HepG2 (cell line): ENCODE measurements at regions not wholly inside any gene's neighbourhood (a gene's known extent, or its start where the extent isn't known, plus 50 kb on each side); places are given as distances from the start of the nearest gene placed in this dataset.

Experiments
- ATAC-seq: fragments of 200-7000 bp; cut with Tn5 transposase; 3 replicates; pipeline ENCODE4 v1.9.1; 2020; ENCODE audit warnings: mild to moderate bottlenecking, moderate library complexity
- BruUV-seq: library from RNA; stranded (reverse); fragments of 400-500 nt; replicated peaks from 2 replicates; lab custom pipeline; 2021; lab: Mats Ljungman, UMichigan
- CTCF ChIA-PET: fragments of 300-600 bp; formaldehyde crosslinking; extraction: SDS; loops from one replicate; lab custom pipeline; 2021; ENCODE audit warnings: low total read pairs, inconsistent platforms, low intra/inter-chr PET ratio; lab: Yijun Ruan, JAX
- POLR2A ChIA-PET: fragments of 350-600 bp; sonication (Branson Sonifier 250); formaldehyde crosslinking; loops from one replicate; lab custom pipeline; 2020; ENCODE audit warnings: antibody characterized with exemption, inconsistent platforms; lab: Yijun Ruan, JAX
- DNase-seq: peaks from one replicate; pipeline ENCODE4 v3.0.0-alpha.2; 2015; ENCODE audit warnings: low spot score
- FAIRE-seq: peaks from 3 replicates; lab custom pipeline; 2011; peaks lifted over from hg19 to GRCh38; lab: Jason Lieb, UNC
- H2AFZ ChIP-seq: one replicate; pipeline ENCODE4 v1.6.1; 2011; ENCODE audit warnings: low read length, inconsistent platforms
- H3K27ac ChIP-seq: fragments of 300-600 bp; 3 replicates; pipeline ENCODE4 v1.8.0; 2011; ENCODE audit warnings: mixed run types, mild to moderate bottlenecking, mixed read lengths, low read length, inconsistent platforms; ENCODE audit not compliant: insufficient read depth; ENCODE audit errors: extremely low read length
- H3K27me3 ChIP-seq, 2 experiments: fragments of 200-600 bp in 1 of 2; 2 replicates in 1 of 2; 3 replicates in 1 of 2; pipeline versions ENCODE4 v1.6.0 to v1.8.0; 2011; ENCODE audit warnings: low read length in 2 of 2, mild to moderate bottlenecking in 2 of 2, moderate library complexity in 2 of 2, inconsistent platforms in 1 of 2; ENCODE audit not compliant: insufficient read depth in 2 of 2, control insufficient read depth in 1 of 2
- H3K36me3 ChIP-seq, 2 experiments: fragments of 200-600 bp in 1 of 2; replicated peaks in 1 of 2; 2 replicates in 1 of 2; 3 replicates in 1 of 2; pipeline versions ENCODE4 v1.5.1 to v1.8.0; 2011; ENCODE audit warnings: low read length in 2 of 2, inconsistent platforms in 1 of 2; ENCODE audit not compliant: insufficient read depth in 2 of 2, control insufficient read depth in 1 of 2
- H3K4me1 ChIP-seq: 2 replicates; pipeline ENCODE4 v1.5.1; 2012; ENCODE audit warnings: low read length, inconsistent platforms; ENCODE audit not compliant: insufficient read depth
- H3K4me2 ChIP-seq: 2 replicates; pipeline ENCODE4 v1.6.0; 2011; ENCODE audit warnings: low read depth, low read length, inconsistent platforms
- H3K4me3 ChIP-seq, 3 experiments: fragments of 200-600 bp in 1 of 3; sonication (generic), shearing (Covaris generic) in 1 of 3; replicated peaks in 1 of 3; 2 replicates each; pipeline ENCODE4 v1.5.1; 2011 to 2016; ENCODE audit warnings: low read length in 3 of 3, inconsistent platforms in 2 of 3, low read depth in 2 of 3, mild to moderate bottlenecking in 2 of 3, control low read depth in 1 of 3, mixed read lengths in 1 of 3; ENCODE audit not compliant: insufficient read depth in 1 of 3
- H3K79me2 ChIP-seq: one replicate; pipeline ENCODE4 v1.6.1; 2011; ENCODE audit warnings: low read length, inconsistent platforms; ENCODE audit not compliant: insufficient read depth
- H3K9ac ChIP-seq: 2 replicates; pipeline ENCODE4 v1.6.0; 2011; ENCODE audit warnings: mild to moderate bottlenecking, low read depth, low read length, inconsistent platforms; ENCODE audit not compliant: insufficient read depth
- H3K9me3 ChIP-seq: 2 replicates; pipeline ENCODE4 v1.5.1; 2012; ENCODE audit warnings: mild to moderate bottlenecking, low read length
- H4K20me1 ChIP-seq: 2 replicates; pipeline ENCODE4 v1.6.0; 2011; ENCODE audit warnings: inconsistent platforms, mild to moderate bottlenecking, low read length, moderate library complexity; ENCODE audit not compliant: insufficient read depth
- EED ChIP-seq: sonication (generic); formaldehyde crosslinking; IDR thresholded peaks from 2 replicates; pipeline ENCODE4 v1.5.0; 2020; ENCODE audit warnings: mild to moderate bottlenecking, missing genetic modification reagents
- IKZF5 ChIP-seq: IDR thresholded peaks from 2 replicates; pipeline ENCODE4 v1.6.1; 2018; ENCODE audit warnings: missing genetic modification reagents, mild to moderate bottlenecking, missing compliant biosample characterization
- NFE2L1 ChIP-seq: sonication (generic); formaldehyde crosslinking; IDR thresholded peaks from 2 replicates; pipeline ENCODE4 v1.4.0; 2020; ENCODE audit warnings: missing genetic modification reagents, mild to moderate bottlenecking, borderline replicate concordance
- SMAD9 ChIP-seq: sonication (generic); formaldehyde crosslinking; IDR thresholded peaks from 2 replicates; pipeline ENCODE4 v1.5.1; 2020; ENCODE audit warnings: mild to moderate bottlenecking, missing genetic modification reagents
- SNAPC4 ChIP-seq: sonication (generic); formaldehyde crosslinking; IDR thresholded peaks from 2 replicates; pipeline ENCODE4 v1.4.0; 2020; ENCODE audit warnings: mild to moderate bottlenecking, missing genetic modification reagents
- YY1 ChIP-seq: IDR thresholded peaks from 2 replicates; pipeline ENCODE4 v1.6.1; 2011; ENCODE audit warnings: low read length, low read depth, moderate library complexity, mild to moderate bottlenecking; ENCODE audit not compliant: insufficient read depth, insufficient replicate concordance
- ZNF34 ChIP-seq: sonication (generic); formaldehyde crosslinking; IDR thresholded peaks from 2 replicates; pipeline ENCODE4 v1.4.0; 2020; ENCODE audit warnings: mild to moderate bottlenecking, missing genetic modification reagents, borderline replicate concordance
- ZNF567 ChIP-seq: sonication (generic); formaldehyde crosslinking; IDR thresholded peaks from 2 replicates; pipeline ENCODE4 v1.8.1; 2023; ENCODE audit warnings: mild to moderate bottlenecking, missing genetic modification reagents, borderline replicate concordance
- ZNF674 ChIP-seq: sonication (generic); formaldehyde crosslinking; IDR thresholded peaks from 2 replicates; pipeline ENCODE4 v1.5.0; 2020; ENCODE audit warnings: low read depth, mild to moderate bottlenecking, missing genetic modification reagents
- ZNF7 ChIP-seq: IDR thresholded peaks from 2 replicates; pipeline ENCODE4 v1.6.1; 2016; ENCODE audit warnings: missing biosample characterization, missing genetic modification reagents
- WGBS: methylation state at CpG from one replicate; pipeline ENCODE4 v1.1.6; 2017; ENCODE audit warnings: low lambda C conversion rate; 5-methylcytosine and 5-hydroxymethylcytosine counted together
- in situ Hi-C: cut with HindIII; loops from 2 replicates; pipeline ENCODE4 v1.10.0; 2017; ENCODE audit warnings: low pct_unique_long_range_greater_than_20kb; ENCODE audit not compliant: extremely low pct_ligation_motif_present
- intact Hi-C: fragments of 100-400 bp; cut with micrococcal nuclease; formaldehyde crosslinking; loops from one replicate; pipeline ENCODE4 v1.10.0; 2022; ENCODE audit not compliant: unreplicated experiment
- TF ChIP-seq, protein P1 (sequence below): IDR thresholded peaks from 2 replicates; pipeline ENCODE4 v1.6.1; 2016; ENCODE audit warnings: missing compliant biosample characterization, missing genetic modification reagents, borderline replicate concordance
- TF ChIP-seq, protein P2 (sequence below): sonication (generic); formaldehyde crosslinking; IDR thresholded peaks from 2 replicates; pipeline ENCODE4 v1.5.0; 2020; ENCODE audit warnings: mild to moderate bottlenecking, low read depth, missing genetic modification reagents, borderline replicate concordance

DNA sequence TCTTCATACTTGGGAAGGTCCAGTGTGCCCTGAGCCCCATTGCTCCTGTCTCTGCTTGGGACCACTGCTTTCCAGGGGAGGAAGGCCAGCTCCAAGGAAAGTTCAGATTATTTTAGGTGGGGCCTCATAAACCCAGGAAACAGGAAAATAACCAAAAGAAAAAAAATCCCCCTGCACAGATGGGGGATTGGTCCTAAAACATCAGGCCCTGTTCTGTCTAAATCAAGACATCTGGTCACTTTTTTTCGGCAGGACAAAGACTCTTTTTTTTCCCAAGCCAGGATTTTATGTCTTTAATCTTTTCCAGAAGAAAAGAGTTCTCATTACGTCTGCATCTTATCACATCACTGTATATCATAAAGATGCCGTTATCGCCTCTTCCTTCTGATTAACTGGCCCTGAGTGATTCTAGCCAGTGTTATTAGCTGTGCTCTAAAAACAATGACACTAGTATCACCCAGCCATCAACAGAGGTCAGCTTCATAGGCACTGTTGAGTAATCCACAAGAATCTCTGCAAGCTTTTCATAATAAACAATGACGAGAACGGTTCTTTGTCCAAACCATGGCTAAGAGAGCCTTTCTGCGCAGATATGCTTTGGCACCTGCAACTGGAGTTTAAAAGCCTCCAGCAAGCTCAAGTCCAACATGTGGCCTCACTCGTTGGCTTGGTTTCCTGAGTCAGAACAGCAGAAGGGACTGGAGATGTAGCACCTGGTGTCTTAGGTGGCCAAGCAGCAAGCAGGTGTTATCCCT lies 138.2 kb downstream of the VAPA start (continued):
- no peak for TF ChIP-seq IKZF5 (CRISPR knock-in tag)
- TF ChIP-seq EED = no peak

DNA sequence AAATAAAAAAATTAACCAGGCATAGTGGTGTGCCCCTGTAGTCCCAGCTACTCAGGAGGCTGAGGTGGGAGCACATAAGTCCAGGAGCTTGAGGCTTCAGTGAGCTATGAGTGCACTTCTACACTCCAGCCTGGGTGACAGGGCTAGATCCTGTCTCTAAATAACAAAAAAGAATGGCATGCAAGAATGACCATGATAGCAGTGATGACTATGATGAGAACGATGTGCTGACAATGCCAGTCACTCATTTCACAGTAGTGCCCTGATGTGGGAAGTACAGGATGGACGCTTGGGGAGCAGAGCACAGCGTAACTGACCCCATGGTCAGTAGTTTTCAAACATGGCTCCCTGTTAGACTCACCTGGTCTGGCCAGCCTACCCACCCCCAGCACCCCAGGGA lies 139.1 kb downstream of the VAPA start:
- Histone ChIP-seq H4K20me1 (no peaks in the 10 kb centered on the region), H3K27ac (no peak overlapping the region), H3K9ac (no peak overlapping the region)
- intact Hi-C loops = no loop called here
- FAIRE-seq = no peak
- POLR2A ChIA-PET = no interaction called here
- BruUV-seq = no TSS peak
- TF ChIP-seq SNAPC4 (CRISPR knock-in tag) = no peak
- no peak for TF ChIP-seq NFE2L1 (CRISPR knock-in tag)
- no peak for TF ChIP-seq ZNF34 (CRISPR knock-in tag)
- no peak for TF ChIP-seq ZNF7
- no peak for TF ChIP-seq ZNF674 (CRISPR knock-in tag)
- TF ChIP-seq SMAD9 (CRISPR knock-in tag) = no peak
- no peak for TF ChIP-seq YY1
- TF ChIP-seq, protein P1, sequence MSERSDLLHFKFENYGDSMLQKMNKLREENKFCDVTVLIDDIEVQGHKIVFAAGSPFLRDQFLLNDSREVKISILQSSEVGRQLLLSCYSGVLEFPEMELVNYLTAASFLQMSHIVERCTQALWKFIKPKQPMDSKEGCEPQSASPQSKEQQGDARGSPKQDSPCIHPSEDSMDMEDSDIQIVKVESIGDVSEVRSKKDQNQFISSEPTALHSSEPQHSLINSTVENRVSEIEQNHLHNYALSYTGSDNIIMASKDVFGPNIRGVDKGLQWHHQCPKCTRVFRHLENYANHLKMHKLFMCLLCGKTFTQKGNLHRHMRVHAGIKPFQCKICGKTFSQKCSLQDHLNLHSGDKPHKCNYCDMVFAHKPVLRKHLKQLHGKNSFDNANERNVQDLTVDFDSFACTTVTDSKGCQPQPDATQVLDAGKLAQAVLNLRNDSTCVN (CRISPR knock-in tag) = no peak
- TF ChIP-seq, protein P2, sequence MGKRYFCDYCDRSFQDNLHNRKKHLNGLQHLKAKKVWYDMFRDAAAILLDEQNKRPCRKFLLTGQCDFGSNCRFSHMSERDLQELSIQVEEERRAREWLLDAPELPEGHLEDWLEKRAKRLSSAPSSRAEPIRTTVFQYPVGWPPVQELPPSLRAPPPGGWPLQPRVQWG = no peak
- TF ChIP-seq ZNF567 (CRISPR knock-in tag) = no peak
- TF ChIP-seq, all 625 proteins: peak for 0
- ATAC-seq (no peak), DNase-seq (no peak)
- no peak overlapping the region for H3K4me3 ChIP-seq
- no peaks in the 10 kb centered on the region for H3K36me3 ChIP-seq
- H3K4me2 ChIP-seq = no peak overlapping the region
- H3K4me1 ChIP-seq = no peaks in the 10 kb centered on the region
- WGBS = 50% methylated on average over 3 of the region's 3 CpGs
- in situ Hi-C loops = no loop called here
- H3K27me3 ChIP-seq = 0 out of 5 replicates have a peak, but pooled peaks cover 0 to 7% of the 10 kb centered on the region in 2 experiments
- no peaks in the 10 kb centered on the region for H3K9me3 ChIP-seq
- CTCF ChIA-PET = no interaction called here
- H2AFZ ChIP-seq = no peak overlapping the region
- no peaks in the 10 kb centered on the region for H3K79me2 ChIP-seq
